ENCODE measurements at regions not wholly inside any gene's neighbourhood (a gene's known extent, or its start where the extent isn't known, plus 50 kb on each side); places are given as distances from the start of the nearest gene placed in this dataset.

- TF ChIP-seq TAF1 (IDR thresholded peaks at IDR 0.05; ENCODE audit: low read depth, low read length) (no peak), POLR2A (IDR thresholded peaks at IDR 0.05; ENCODE audit: low read depth, low read length) (no peak), POLR2AphosphoS5 (IDR thresholded peaks at IDR 0.05; ENCODE audit: low read depth, low read length) (no peak), SPI1 (IDR thresholded peaks at IDR 0.05; ENCODE audit: low read depth, low read length) (no peak)
Observed at GRCh38 chr6:45714006-45714730, 301.5 kb downstream of the CLIC5 start.

All from GM12891 (cell line).